ENCODE measurements at regions not wholly inside any gene's neighbourhood (a gene's known extent, or its start where the extent isn't known, plus 50 kb on each side); places are given as distances from the start of the nearest gene placed in this dataset.

DNA sequence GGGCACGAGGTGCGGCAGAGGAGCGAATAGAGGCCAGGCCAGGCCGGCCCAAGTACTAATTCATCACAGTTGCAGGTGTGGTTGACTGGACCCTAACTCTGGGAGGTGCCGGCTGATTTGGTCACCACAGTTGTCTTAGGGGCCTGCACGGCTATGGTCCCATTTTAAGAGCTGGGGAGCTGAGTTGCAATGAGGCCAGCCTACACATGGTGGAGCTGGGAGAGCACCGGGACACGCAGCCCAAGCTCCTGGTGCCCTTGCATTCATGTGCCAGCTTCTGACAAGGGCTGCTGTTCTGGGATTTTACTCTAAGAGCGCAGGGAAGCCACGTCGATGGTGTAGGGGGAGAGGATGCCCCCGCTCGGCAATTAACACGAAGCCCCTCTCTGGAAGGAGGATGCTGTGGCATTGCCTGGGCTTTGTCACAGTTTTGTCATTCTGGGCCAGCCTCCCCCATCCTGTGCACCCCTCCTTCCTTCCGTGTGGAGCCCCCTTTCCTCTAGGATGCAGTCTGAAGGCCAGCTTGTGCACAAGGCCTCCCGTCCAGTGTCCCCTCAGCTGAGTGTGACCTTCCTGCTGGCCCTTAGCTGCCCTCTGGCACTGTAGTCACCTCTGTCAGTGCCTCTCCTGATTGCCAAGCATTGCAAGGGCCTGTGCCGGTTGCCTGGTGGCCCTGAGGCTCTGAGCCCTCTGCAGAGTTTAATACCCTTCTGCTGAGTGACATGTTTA is 109.4 kb upstream of the C1QTNF9B start:
- Mint-ChIP-seq H3K27ac (no peak overlapping the region), H3K4me1 (no peaks in the 10 kb centered on the region), H3K9me3 (no peaks in the 10 kb centered on the region), H3K27me3 (ENCODE audit: low read depth in 3 of 3) (peaks cover 0 to 1% (median 0%) of the 10 kb centered on the region in 3 donors), H3K36me3 (no peaks in the 10 kb centered on the region), H3K4me3 (no peak overlapping the region)
- DNase-seq: no peak

- Mint-ChIP-seq H3K9me3 (no peaks in the 10 kb centered on the region), H3K27ac (peak overlapping the region in 1 of 6 donors; percentile 37), H3K4me3 (no peak overlapping the region), H3K27me3 (ENCODE audit: low read depth in 3 of 3) (peaks cover 0 to 3% (median 0%) of the 10 kb centered on the region in 3 donors), H3K36me3 (no peaks in the 10 kb centered on the region), H3K4me1 (peaks cover 1 to 11% of the 10 kb centered on the region in 2 donors)
- no peak for DNase-seq
These were observed 110.8 kb upstream of the C1QTNF9B start for GRCh38 chr13:24007979-24008620.

DNA sequence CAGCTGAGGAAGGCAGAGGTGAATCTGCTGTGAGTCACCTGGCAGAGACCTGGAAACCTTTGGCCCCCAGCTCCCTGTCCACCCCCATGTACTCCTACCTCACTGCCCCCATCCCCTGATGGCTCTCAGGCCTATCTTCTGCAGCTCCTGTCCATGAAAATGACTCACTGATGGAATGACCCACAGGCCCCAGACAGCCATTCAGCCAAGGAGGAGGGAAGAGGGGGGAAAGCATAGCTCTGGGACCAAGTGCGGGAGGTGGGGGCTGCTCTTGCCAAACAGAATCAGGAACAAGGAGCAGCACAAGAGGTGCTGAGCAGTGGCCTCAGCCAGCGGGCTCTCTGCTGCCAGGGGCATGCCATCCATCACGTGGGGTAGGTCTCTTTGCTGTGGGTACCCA is 111.4 kb upstream of the C1QTNF9B start:
- Mint-ChIP-seq H3K36me3 (no peaks in the 10 kb centered on the region), H3K4me3 (no peak overlapping the region), H3K4me1 (peaks cover 1 to 13% of the 10 kb centered on the region in 2 donors), H3K27ac (no peak overlapping the region), H3K27me3 (ENCODE audit: low read depth in 3 of 3) (peaks cover 0 to 3% (median 0%) of the 10 kb centered on the region in 3 donors), H3K9me3 (no peaks in the 10 kb centered on the region)
- DNase-seq: no peak

- Mint-ChIP-seq H3K4me3 (no peak overlapping the region), H3K36me3 (no peaks in the 10 kb centered on the region), H3K27me3 (ENCODE audit: low read depth in 3 of 3) (peaks cover 0 to 2% (median 2%) of the 10 kb centered on the region in 3 donors), H3K9me3 (no peaks in the 10 kb centered on the region), H3K27ac (no peak overlapping the region), H3K4me1 (peaks cover 1 to 13% of the 10 kb centered on the region in 2 donors)
- DNase-seq: no peak
These were observed 114.0 kb upstream of the C1QTNF9B start for GRCh38 chr13:24011266-24011665.

- H3K4me1 Mint-ChIP-seq: peaks cover 1 to 13% of the 10 kb centered on the region in 2 donors
- no peaks in the 10 kb centered on the region for H3K36me3 Mint-ChIP-seq
- peak overlapping the region in 2 of 6 donors; percentile 61 to 68 for H3K27ac Mint-ChIP-seq
- H3K27me3 Mint-ChIP-seq (ENCODE audit: low read depth in 3 of 3): peaks cover 0 to 2% (median 2%) of the 10 kb centered on the region in 3 donors
- H3K9me3 Mint-ChIP-seq: no peaks in the 10 kb centered on the region
- DNase-seq: peak; percentile 47 to 61 (median 59)
- H3K4me3 Mint-ChIP-seq: no peak overlapping the region
These were observed 115.3 kb upstream of the C1QTNF9B start for GRCh38 chr13:24012648-24013047.

DNA sequence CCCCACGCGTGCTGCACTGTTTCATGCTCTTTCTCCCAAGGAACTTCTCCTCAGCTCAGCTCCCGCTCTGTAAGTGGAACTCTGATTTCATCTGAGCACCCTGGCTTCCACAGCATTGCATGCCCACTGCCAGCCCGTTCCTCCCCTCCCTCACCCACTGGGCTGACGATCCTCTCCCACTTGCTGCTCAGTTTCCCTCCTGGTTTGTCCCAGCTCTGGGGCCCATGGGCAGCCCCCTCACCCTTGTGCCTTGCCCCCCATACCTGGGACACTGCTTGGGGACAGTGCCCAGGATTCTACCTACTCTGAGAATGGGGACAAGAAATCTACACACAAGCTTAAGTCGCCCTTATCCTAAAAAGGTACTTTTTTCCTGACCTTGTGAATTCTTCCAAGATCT is 115.9 kb upstream of the C1QTNF9B start:
- no peak overlapping the region for H3K4me3 Mint-ChIP-seq
- H3K36me3 Mint-ChIP-seq: no peaks in the 10 kb centered on the region
- peaks cover 1 to 13% of the 10 kb centered on the region in 2 donors for H3K4me1 Mint-ChIP-seq
- H3K27me3 Mint-ChIP-seq (ENCODE audit: low read depth in 3 of 3): peaks cover 0 to 2% (median 2%) of the 10 kb centered on the region in 3 donors
- peak overlapping the region in 1 of 6 donors; percentile 55 for H3K27ac Mint-ChIP-seq
- no peaks in the 10 kb centered on the region for H3K9me3 Mint-ChIP-seq
- DNase-seq: no peak

DNA sequence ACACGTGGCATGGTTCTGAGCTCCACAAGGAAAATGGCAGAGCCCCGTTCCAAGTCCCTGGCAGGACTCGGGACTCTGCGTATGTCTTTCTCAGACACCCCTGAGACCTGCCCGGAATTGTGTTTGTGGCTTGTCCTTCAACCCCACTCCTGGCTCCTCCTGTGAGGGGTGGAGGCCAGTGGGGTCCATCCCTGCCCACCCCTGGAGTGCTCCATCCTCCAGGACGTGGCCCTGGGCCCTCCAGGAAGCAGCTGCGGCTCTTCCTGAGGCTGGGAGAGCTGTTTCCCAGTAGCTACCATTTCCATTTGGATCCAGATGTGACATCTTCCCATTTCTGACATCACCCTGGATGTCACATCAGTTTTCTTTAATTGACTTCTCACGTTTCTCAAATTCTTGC is 118.7 kb upstream of the C1QTNF9B start:
- Mint-ChIP-seq H3K27me3 (ENCODE audit: low read depth in 3 of 3) (peaks cover 0 to 2% (median 2%) of the 10 kb centered on the region in 3 donors), H3K4me1 (peaks cover 1 to 13% of the 10 kb centered on the region in 2 donors), H3K4me3 (no peak overlapping the region), H3K27ac (no peak overlapping the region), H3K9me3 (no peaks in the 10 kb centered on the region), H3K36me3 (no peaks in the 10 kb centered on the region)
- DNase-seq: no peak

GRCh38 chr13:24022568-24022967 is 125.3 kb upstream of the C1QTNF9B start:
- no peak overlapping the region for H3K27ac Mint-ChIP-seq
- H3K4me3 Mint-ChIP-seq: no peak overlapping the region
- no peak for DNase-seq
- H3K9me3 Mint-ChIP-seq: no peaks in the 10 kb centered on the region
- no peaks in the 10 kb centered on the region for H3K36me3 Mint-ChIP-seq
- no peaks in the 10 kb centered on the region for H3K4me1 Mint-ChIP-seq
- peaks cover 0 to 4% (median 2%) of the 10 kb centered on the region in 3 donors for H3K27me3 Mint-ChIP-seq (ENCODE audit: low read depth in 3 of 3)

GRCh38 chr13:24023073-24023472 is 125.8 kb upstream of the C1QTNF9B start:
- H3K27ac Mint-ChIP-seq: no peak overlapping the region
- no peak for DNase-seq
- H3K27me3 Mint-ChIP-seq (ENCODE audit: low read depth in 3 of 3): peaks cover 0 to 4% (median 2%) of the 10 kb centered on the region in 3 donors
- no peaks in the 10 kb centered on the region for H3K9me3 Mint-ChIP-seq
- no peak overlapping the region for H3K4me3 Mint-ChIP-seq
- no peaks in the 10 kb centered on the region for H3K36me3 Mint-ChIP-seq
- no peaks in the 10 kb centered on the region for H3K4me1 Mint-ChIP-seq

DNA sequence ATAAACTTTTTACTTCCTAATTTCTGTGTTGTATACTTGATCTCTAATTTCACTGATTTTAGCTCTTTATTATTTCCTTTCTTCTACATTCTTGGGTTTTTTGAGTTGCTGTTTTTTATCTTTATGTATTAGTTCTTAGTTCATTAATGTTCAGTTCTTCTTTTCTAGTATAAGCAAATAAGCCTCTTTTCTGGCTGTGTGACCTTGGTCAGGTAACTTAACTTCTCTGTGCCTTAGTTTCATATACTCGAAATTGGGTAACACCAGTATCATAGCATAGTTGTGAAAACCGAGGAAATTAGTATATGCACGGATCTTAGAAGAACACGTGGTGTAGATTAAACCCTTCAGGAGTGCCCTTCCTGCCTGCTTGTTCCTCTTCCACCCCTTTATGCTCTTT is 130.2 kb upstream of the C1QTNF9B start:
- Mint-ChIP-seq H3K27ac (no peak overlapping the region), H3K9me3 (no peaks in the 10 kb centered on the region), H3K4me1 (no peaks in the 10 kb centered on the region), H3K36me3 (no peaks in the 10 kb centered on the region), H3K27me3 (ENCODE audit: low read depth in 3 of 3) (peaks cover 2 to 8% (median 4%) of the 10 kb centered on the region in 3 donors), H3K4me3 (no peak overlapping the region)
- DNase-seq: no peak

GRCh38 chr13:24032252-24032651 is 128.3 kb upstream of the SPATA13 start:
- Mint-ChIP-seq H3K9me3 (no peaks in the 10 kb centered on the region), H3K27me3 (ENCODE audit: low read depth in 3 of 3) (peaks cover 0 to 8% (median 4%) of the 10 kb centered on the region in 3 donors), H3K36me3 (no peaks in the 10 kb centered on the region), H3K4me3 (no peak overlapping the region), H3K4me1 (no peaks in the 10 kb centered on the region), H3K27ac (no peak overlapping the region)
- no peak for DNase-seq

DNA sequence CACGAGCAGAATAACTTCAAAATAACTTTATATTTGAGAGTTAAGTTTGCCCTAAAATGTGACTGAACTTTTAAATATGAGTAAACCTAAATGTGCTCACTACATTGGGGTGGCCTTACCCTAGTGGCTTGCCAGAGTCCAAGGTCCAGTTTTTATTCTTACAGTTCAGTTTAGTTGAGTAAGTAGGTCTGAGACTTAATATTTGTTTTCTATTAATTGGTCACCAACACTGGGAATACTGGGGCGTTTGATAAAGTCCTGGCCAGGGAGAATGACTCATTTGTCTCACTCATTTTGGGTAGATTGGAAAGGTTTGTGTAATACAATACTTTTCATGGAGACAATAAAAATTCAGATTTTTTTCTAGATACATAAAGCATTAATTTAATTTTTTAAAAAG is 127.8 kb upstream of the SPATA13 start:
- Mint-ChIP-seq H3K27ac (no peak overlapping the region), H3K4me3 (no peak overlapping the region), H3K4me1 (no peaks in the 10 kb centered on the region), H3K36me3 (no peaks in the 10 kb centered on the region), H3K9me3 (no peaks in the 10 kb centered on the region), H3K27me3 (ENCODE audit: low read depth in 3 of 3) (peaks cover 0 to 8% (median 4%) of the 10 kb centered on the region in 3 donors)
- DNase-seq: no peak

- DNase-seq: no peak
- peaks cover 0 to 6% of the 10 kb centered on the region in 2 donors for H3K4me1 Mint-ChIP-seq
- H3K27ac Mint-ChIP-seq: no peak overlapping the region
- no peaks in the 10 kb centered on the region for H3K9me3 Mint-ChIP-seq
- peaks cover 0 to 8% (median 7%) of the 10 kb centered on the region in 3 donors for H3K27me3 Mint-ChIP-seq (ENCODE audit: low read depth in 3 of 3)
- H3K4me3 Mint-ChIP-seq: no peak overlapping the region
- no peaks in the 10 kb centered on the region for H3K36me3 Mint-ChIP-seq
These were observed 126.8 kb upstream of the SPATA13 start for GRCh38 chr13:24033527-24034302.

DNA sequence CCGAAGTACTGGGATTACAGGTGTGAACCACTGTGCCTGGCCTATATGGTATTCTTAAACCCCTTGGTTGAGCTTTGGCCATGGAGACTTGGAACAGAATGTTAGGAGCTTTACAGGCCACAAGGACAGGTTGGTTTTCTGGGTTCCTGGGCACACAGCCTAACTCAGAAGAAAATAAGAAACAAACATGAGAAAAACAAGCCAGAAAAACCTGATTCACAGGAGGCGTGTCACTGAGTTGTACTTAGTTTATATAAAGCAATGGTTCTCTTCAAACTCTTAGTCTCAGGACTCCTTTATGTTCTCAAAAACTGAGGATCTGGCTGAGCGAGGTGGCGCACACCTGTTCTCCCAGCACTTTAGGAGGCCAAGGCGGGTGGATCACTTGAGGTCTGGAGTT is 125.1 kb upstream of the SPATA13 start:
- Mint-ChIP-seq H3K27me3 (ENCODE audit: low read depth in 3 of 3) (peaks cover 0 to 7% (median 6%) of the 10 kb centered on the region in 3 donors), H3K4me3 (no peak overlapping the region), H3K4me1 (peaks cover 0 to 7% of the 10 kb centered on the region in 2 donors), H3K36me3 (no peaks in the 10 kb centered on the region), H3K27ac (no peak overlapping the region), H3K9me3 (no peaks in the 10 kb centered on the region)
- no peak for DNase-seq

Data from immature natural killer cell (primary cell).